Trophoblast cell (in vitro differentiated cells and primary cell): ENCODE measurements at regions not wholly inside any gene's neighbourhood (a gene's known extent, or its start where the extent isn't known, plus 50 kb on each side); places are given as distances from the start of the nearest gene placed in this dataset.

Experiments
- DNase-seq, 2 donors: peaks; one replicate each; pipeline ENCODE4 v3.0.0-alpha.2; 2016
- H2AFZ ChIP-seq: 2 replicates; pipeline ENCODE4 v1.6.1; 2013; ENCODE audit warnings: low read length, moderate library complexity, mild to moderate bottlenecking; ENCODE audit not compliant: insufficient read depth, poor library complexity
- H2AK5ac ChIP-seq: 2 replicates; pipeline ENCODE4 v1.6.1; 2013; ENCODE audit warnings: mild to moderate bottlenecking, low read length
- H2BK120ac ChIP-seq: 2 replicates; pipeline ENCODE4 v1.6.1; 2013; ENCODE audit warnings: low read length, mild to moderate bottlenecking, moderate library complexity; ENCODE audit not compliant: insufficient read depth, poor library complexity
- H2BK12ac ChIP-seq: 2 replicates; pipeline ENCODE4 v1.6.1; 2013; ENCODE audit warnings: mild to moderate bottlenecking, low read length, moderate library complexity
- H2BK5ac ChIP-seq: 2 replicates; pipeline ENCODE4 v1.6.1; 2013; ENCODE audit warnings: low read length, low read depth, moderate library complexity, mild to moderate bottlenecking; ENCODE audit not compliant: poor library complexity
- H3K14ac ChIP-seq: 2 replicates; pipeline ENCODE4 v1.6.1; 2013; ENCODE audit warnings: mild to moderate bottlenecking, low read length
- H3K18ac ChIP-seq: 2 replicates; pipeline ENCODE4 v1.6.1; 2013; ENCODE audit warnings: mild to moderate bottlenecking, low read length
- H3K23ac ChIP-seq: 2 replicates; pipeline ENCODE4 v1.6.1; 2013; ENCODE audit warnings: low read length
- H3K27ac ChIP-seq: 2 replicates; pipeline ENCODE4 v1.5.1; 2013; ENCODE audit warnings: low read depth, mild to moderate bottlenecking, inconsistent platforms, low read length, moderate library complexity
- H3K27me3 ChIP-seq: 2 replicates; pipeline ENCODE4 v1.6.1; 2013; ENCODE audit warnings: inconsistent platforms, mild to moderate bottlenecking, low read length, moderate library complexity; ENCODE audit not compliant: insufficient read depth
- H3K36me3 ChIP-seq, 2 experiments: 1 replicate in 1 of 2; 2 replicates in 1 of 2; pipeline ENCODE4 v1.6.1; 2013; ENCODE audit warnings: low read length in 2 of 2, mild to moderate bottlenecking in 2 of 2, moderate library complexity in 1 of 2; ENCODE audit not compliant: insufficient read depth in 2 of 2, control insufficient read depth in 1 of 2
- H3K4ac ChIP-seq: 2 replicates; pipeline ENCODE4 v1.6.1; 2013; ENCODE audit warnings: low read depth, mild to moderate bottlenecking, low read length, moderate library complexity
- H3K4me1 ChIP-seq, 2 experiments: 1 replicate in 1 of 2; 2 replicates in 1 of 2; pipeline ENCODE4 v1.6.1; 2013; ENCODE audit warnings: low read length in 2 of 2, mild to moderate bottlenecking in 2 of 2, moderate library complexity in 1 of 2; ENCODE audit not compliant: insufficient read depth in 2 of 2, control insufficient read depth in 1 of 2
- H3K4me2 ChIP-seq: 2 replicates; pipeline ENCODE4 v1.6.1; 2013; ENCODE audit warnings: inconsistent platforms, mild to moderate bottlenecking, low read length, moderate library complexity
- H3K4me3 ChIP-seq: 2 replicates; pipeline ENCODE4 v1.5.1; 2013; ENCODE audit warnings: mild to moderate bottlenecking, low read depth, low read length, inconsistent platforms
- H3K79me1 ChIP-seq: one replicate; pipeline ENCODE4 v1.6.1; 2013; ENCODE audit warnings: low read length
- H3K79me2 ChIP-seq: 2 replicates; pipeline ENCODE4 v1.6.1; 2013; ENCODE audit warnings: low read length, mild to moderate bottlenecking; ENCODE audit not compliant: control insufficient read depth, insufficient read depth, poor library complexity
- H3K9ac ChIP-seq: 2 replicates; pipeline ENCODE4 v1.6.1; 2013; ENCODE audit warnings: mild to moderate bottlenecking, low read length
- H3K9me3 ChIP-seq: 2 replicates; pipeline ENCODE4 v1.6.1; 2013; ENCODE audit warnings: low read depth, mild to moderate bottlenecking, control low read depth, inconsistent platforms, low read length; ENCODE audit not compliant: insufficient read depth
- H4K12ac ChIP-seq: 2 replicates; pipeline ENCODE4 v1.6.1; 2013; ENCODE audit warnings: low read depth, mild to moderate bottlenecking, low read length, moderate library complexity
- H4K8ac ChIP-seq: 2 replicates; pipeline ENCODE4 v1.6.1; 2013; ENCODE audit warnings: low read depth, mild to moderate bottlenecking, low read length, moderate library complexity
- H4K91ac ChIP-seq: one replicate; pipeline ENCODE4 v1.6.1; 2013; ENCODE audit warnings: low read depth, mild to moderate bottlenecking, low read length, moderate library complexity
- WGBS: extraction: QIAGEN DNeasy Blood & Tissue Kit; methylation state at CpG from one replicate; pipeline ENCODE4 v1.1.7; 2013; ENCODE audit warnings: missing lambda C conversion rate; ENCODE audit not compliant: insufficient read length, insufficient coverage; ENCODE audit errors: extremely low coverage; 5-methylcytosine and 5-hydroxymethylcytosine counted together

- Histone ChIP-seq H3K4me3 (no peak overlapping the region), H3K4me1 (no peaks in the 10 kb centered on the region), H3K18ac (no peak overlapping the region), H3K23ac (no peak overlapping the region), H3K79me1 (no peaks in the 10 kb centered on the region), H3K79me2 (no peaks in the 10 kb centered on the region), H2AFZ (no peak overlapping the region), H3K4ac (no peak overlapping the region), H2BK120ac (no peak overlapping the region), H3K14ac (no peak overlapping the region), H3K36me3 (no peaks in the 10 kb centered on the region), H3K27me3 (no peaks in the 10 kb centered on the region), H3K4me2 (no peak overlapping the region), H3K9ac (no peak overlapping the region), H2BK5ac (no peak overlapping the region), H2AK5ac (no peak overlapping the region), H4K8ac (no peak overlapping the region), H3K9me3 (peaks cover 2% of the 10 kb centered on the region), H4K91ac (no peak overlapping the region), H2BK12ac (no peak overlapping the region), H3K27ac (no peak overlapping the region), H4K12ac (no peak overlapping the region)
- WGBS = no CpG with 5 or more reads among the region's 13 CpGs
- no peak for DNase-seq
These were observed 1491.9 kb downstream of the TBC1D22A start for GRCh38 chr22:48254311-48254873.

DNA sequence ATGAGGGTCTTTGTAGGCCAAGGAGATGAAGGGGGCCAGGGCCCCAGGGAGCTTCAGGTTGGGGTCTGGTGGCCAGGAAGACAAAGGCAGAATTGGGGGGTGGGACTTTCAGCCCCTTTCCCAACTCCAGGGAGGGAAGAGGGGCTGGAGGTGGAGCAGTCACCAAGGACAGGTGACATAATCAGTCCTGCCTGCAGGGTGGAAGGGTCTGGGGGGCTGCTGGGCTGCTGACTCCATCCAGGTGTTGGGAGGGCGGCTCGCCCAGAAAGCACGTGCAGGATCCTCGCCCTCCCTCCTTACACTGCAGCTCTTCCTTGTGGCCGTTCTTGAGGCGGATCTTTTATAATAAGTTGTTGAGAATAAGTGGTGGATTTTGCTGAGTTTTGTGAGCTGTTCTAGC lies 1491.1 kb downstream of the TBC1D22A start:
- H3K18ac ChIP-seq = no peak overlapping the region
- no peaks in the 10 kb centered on the region for H3K79me2 ChIP-seq

GRCh38 chr22:48253136-48253535 lies 1490.7 kb downstream of the TBC1D22A start:
- H3K9ac ChIP-seq = no peak overlapping the region
- H3K27me3 ChIP-seq = no peaks in the 10 kb centered on the region
- H3K4ac ChIP-seq = no peak overlapping the region
- H3K79me1 ChIP-seq = no peaks in the 10 kb centered on the region
- no peak overlapping the region for H2AK5ac ChIP-seq
- H2BK12ac ChIP-seq = no peak overlapping the region
- H3K79me2 ChIP-seq = no peaks in the 10 kb centered on the region
- H3K4me1 ChIP-seq = no peaks in the 10 kb centered on the region
- no peak overlapping the region for H3K27ac ChIP-seq
- DNase-seq = no peak
- H4K12ac ChIP-seq = no peak overlapping the region
- no peak overlapping the region for H4K8ac ChIP-seq
- no peak overlapping the region for H3K23ac ChIP-seq
- no peaks in the 10 kb centered on the region for H3K9me3 ChIP-seq
- no peak overlapping the region for H2AFZ ChIP-seq
- no peak overlapping the region for H2BK5ac ChIP-seq
- H3K4me3 ChIP-seq = no peak overlapping the region
- H3K18ac ChIP-seq = no peak overlapping the region
- no peak overlapping the region for H3K14ac ChIP-seq
- no peak overlapping the region for H3K4me2 ChIP-seq
- H2BK120ac ChIP-seq = no peak overlapping the region
- no CpG with 5 or more reads among the region's 13 CpGs for WGBS
- H4K91ac ChIP-seq = no peak overlapping the region
- H3K36me3 ChIP-seq = no peaks in the 10 kb centered on the region

More for the DNA sequence above, 1491.1 kb downstream of the TBC1D22A start:
- H3K27me3 ChIP-seq = no peaks in the 10 kb centered on the region
- H2AFZ ChIP-seq = no peak overlapping the region
- H3K9me3 ChIP-seq = no peaks in the 10 kb centered on the region
- no peak overlapping the region for H4K8ac ChIP-seq
- no CpG with 5 or more reads among the region's 6 CpGs for WGBS
- H2AK5ac ChIP-seq = no peak overlapping the region
- H3K36me3 ChIP-seq = no peaks in the 10 kb centered on the region
- no peak overlapping the region for H3K4ac ChIP-seq
- H3K9ac ChIP-seq = no peak overlapping the region
- H2BK5ac ChIP-seq = no peak overlapping the region
- H3K23ac ChIP-seq = no peak overlapping the region
- no peak overlapping the region for H2BK120ac ChIP-seq
- H4K91ac ChIP-seq = no peak overlapping the region
- no peak overlapping the region for H3K4me3 ChIP-seq
- H2BK12ac ChIP-seq = no peak overlapping the region
- H3K4me1 ChIP-seq = no peaks in the 10 kb centered on the region
- H3K79me1 ChIP-seq = no peaks in the 10 kb centered on the region
- no peak overlapping the region for H4K12ac ChIP-seq
- no peak overlapping the region for H3K14ac ChIP-seq
- no peak overlapping the region for H3K27ac ChIP-seq
- no peak for DNase-seq
- no peak overlapping the region for H3K4me2 ChIP-seq

GRCh38 chr22:48251629-48252028 lies 1489.2 kb downstream of the TBC1D22A start:
- Histone ChIP-seq H3K79me1 (no peaks in the 10 kb centered on the region), H2AK5ac (no peak overlapping the region), H3K36me3 (no peaks in the 10 kb centered on the region), H4K12ac (no peak overlapping the region), H2BK5ac (no peak overlapping the region), H3K9ac (no peak overlapping the region), H2AFZ (no peak overlapping the region), H2BK120ac (no peak overlapping the region), H3K23ac (no peak overlapping the region), H3K4me3 (no peak overlapping the region), H3K18ac (no peak overlapping the region), H3K79me2 (no peaks in the 10 kb centered on the region), H3K27me3 (no peaks in the 10 kb centered on the region), H3K4me2 (no peak overlapping the region), H3K9me3 (no peaks in the 10 kb centered on the region), H4K91ac (no peak overlapping the region), H3K4me1 (no peaks in the 10 kb centered on the region), H3K27ac (no peak overlapping the region), H4K8ac (no peak overlapping the region), H3K14ac (no peak overlapping the region), H2BK12ac (no peak overlapping the region), H3K4ac (no peak overlapping the region)
- DNase-seq = no peak
- no CpG with 5 or more reads among the region's 5 CpGs for WGBS
